Fibroblast of villous mesenchyme (primary cell): ENCODE measurements at regions not wholly inside any gene's neighbourhood (a gene's known extent, or its start where the extent isn't known, plus 50 kb on each side); places are given as distances from the start of the nearest gene placed in this dataset.
A peak's percentile ranks its signal among the peaks of the same experiment; 100 is the strongest.

ENCODE experiments used
- DNase-seq: peaks from one replicate; pipeline ENCODE4 v3.0.0-alpha.2; 2010; ENCODE audit warnings: low read depth
- H3K4me3 ChIP-seq: 2 replicates; pipeline ENCODE4 v1.5.1; 2011; ENCODE audit warnings: low read depth, mild to moderate bottlenecking, low read length
- TF ChIP-seq, protein P1 (sequence below): IDR thresholded peaks from 2 replicates; pipeline ENCODE4 v1.5.1; 2012; ENCODE audit warnings: low read depth, mild to moderate bottlenecking, low read length; ENCODE audit not compliant: insufficient read depth

- no peak overlapping the region for H3K4me3 ChIP-seq
- TF ChIP-seq, protein P1, sequence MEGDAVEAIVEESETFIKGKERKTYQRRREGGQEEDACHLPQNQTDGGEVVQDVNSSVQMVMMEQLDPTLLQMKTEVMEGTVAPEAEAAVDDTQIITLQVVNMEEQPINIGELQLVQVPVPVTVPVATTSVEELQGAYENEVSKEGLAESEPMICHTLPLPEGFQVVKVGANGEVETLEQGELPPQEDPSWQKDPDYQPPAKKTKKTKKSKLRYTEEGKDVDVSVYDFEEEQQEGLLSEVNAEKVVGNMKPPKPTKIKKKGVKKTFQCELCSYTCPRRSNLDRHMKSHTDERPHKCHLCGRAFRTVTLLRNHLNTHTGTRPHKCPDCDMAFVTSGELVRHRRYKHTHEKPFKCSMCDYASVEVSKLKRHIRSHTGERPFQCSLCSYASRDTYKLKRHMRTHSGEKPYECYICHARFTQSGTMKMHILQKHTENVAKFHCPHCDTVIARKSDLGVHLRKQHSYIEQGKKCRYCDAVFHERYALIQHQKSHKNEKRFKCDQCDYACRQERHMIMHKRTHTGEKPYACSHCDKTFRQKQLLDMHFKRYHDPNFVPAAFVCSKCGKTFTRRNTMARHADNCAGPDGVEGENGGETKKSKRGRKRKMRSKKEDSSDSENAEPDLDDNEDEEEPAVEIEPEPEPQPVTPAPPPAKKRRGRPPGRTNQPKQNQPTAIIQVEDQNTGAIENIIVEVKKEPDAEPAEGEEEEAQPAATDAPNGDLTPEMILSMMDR, result no peak
- DNase-seq, result peak; percentile 47
These were observed 187.2 kb downstream of the TFAP2C start for GRCh38 chr20:56816349-56816748.

DNA sequence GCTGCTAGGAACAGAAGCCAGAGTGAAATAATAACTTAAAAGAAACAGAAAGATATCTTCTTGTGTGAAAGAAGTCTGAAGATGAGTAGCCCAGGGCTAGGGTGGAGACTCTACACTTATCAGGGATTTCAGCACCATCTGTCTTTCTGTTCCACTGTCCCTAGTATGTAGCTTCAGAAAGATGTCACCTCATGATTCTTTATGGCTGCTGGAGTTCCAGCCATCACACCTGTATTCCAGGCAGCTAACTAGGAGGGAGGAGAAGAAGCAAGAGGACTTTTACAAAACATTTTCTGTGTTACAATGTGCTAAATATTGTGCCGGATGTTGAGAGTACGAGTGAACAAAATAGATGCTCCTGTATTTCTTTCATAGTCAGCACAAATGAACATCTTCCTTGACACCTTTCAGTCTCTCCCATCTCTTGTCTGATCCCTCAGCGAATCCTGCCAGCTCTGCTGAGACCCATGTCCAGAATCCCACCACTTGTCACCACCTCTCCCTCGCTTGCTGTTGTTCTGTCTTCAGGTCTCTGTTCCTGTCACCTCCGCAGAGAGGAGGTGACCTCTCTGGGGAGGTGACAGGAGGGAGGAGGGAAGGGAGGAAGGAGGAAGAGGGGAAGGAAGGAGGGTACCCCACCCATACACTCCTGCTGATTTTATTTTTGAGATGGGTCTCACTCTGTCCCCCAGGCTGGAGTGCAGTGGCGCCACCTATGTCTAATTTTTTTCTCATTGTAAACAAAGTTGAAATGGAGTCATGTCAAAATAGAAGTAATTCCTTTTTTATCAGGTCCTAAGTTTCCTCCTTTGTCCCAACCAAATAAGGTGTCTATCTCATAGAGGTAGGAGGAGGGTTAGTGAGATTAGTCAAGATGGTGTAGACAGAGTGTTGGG is 188.9 kb downstream of the TFAP2C start:
- TF ChIP-seq, protein P1, result no peak
- DNase-seq, result no peak

GRCh38 chr20:56820984-56821383 is 191.9 kb downstream of the TFAP2C start:
- no peak overlapping the region for H3K4me3 ChIP-seq
- DNase-seq, result no peak
- TF ChIP-seq, protein P1, result no peak

More for the DNA sequence above, 188.9 kb downstream of the TFAP2C start:
- H3K4me3 ChIP-seq, result no peak overlapping the region

- TF ChIP-seq, protein P1, result no peak
- DNase-seq, result no peak
- H3K4me3 ChIP-seq, result peak overlapping the region; percentile 28
These were observed 197.2 kb downstream of the TFAP2C start for GRCh38 chr20:56826306-56826704.

DNA sequence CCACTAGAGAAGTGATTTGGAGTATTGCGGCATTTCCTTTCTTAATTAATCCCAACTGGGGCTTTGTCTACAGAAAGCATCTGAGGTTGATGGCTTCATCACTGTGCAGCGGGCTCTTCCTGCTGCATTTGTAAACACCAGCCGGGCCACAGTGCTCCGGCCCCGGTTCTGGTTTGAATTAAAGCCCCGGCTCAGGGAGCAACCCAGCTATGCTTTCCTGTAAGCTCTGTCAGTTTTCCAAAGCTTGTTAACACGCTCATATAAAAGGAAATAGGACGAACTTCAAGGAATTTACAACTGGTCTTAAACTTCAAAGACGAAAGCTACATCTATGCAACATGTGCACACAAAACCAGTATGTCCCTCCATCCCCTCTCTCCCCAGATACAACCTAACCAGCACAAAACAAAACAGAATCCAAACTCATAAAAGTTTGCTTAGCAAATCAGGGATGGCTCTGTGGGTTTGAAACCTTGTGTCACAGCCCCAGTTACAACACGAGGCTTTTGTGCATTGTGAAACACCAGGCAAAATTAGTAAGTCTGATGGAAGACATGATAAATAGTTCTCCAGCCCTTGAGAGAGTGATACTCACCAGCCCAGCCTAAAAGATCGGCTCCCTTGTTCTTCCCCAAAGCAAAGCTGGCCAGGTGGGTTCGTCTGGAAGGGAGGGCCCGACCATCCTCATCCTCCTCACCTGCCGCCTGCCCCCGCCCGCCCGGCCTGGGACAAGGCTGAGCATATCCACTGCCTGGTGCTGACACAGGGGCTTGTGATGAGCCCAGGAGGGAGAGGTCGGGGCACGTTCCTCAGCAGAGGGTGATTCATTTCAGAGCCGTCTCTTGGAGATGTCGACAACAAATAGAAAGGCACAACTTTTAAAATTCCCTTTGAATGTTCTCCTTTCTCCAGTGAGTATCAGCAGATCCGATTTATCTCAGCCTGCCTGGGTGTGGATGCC is 197.9 kb downstream of the TFAP2C start:
- peak overlapping the region; percentile 28 for H3K4me3 ChIP-seq
- TF ChIP-seq, protein P1, result no peak
- peak; percentile 96 for DNase-seq

GRCh38 chr20:56827763-56828162 is 198.7 kb downstream of the TFAP2C start:
- TF ChIP-seq, protein P1, result no peak
- H3K4me3 ChIP-seq, result peak overlapping the region; percentile 28
- peak; percentile 56 for DNase-seq
